ENCODE measurements at regions not wholly inside any gene's neighbourhood (a gene's known extent, or its start where the extent isn't known, plus 50 kb on each side); places are given as distances from the start of the nearest gene placed in this dataset.

DNA sequence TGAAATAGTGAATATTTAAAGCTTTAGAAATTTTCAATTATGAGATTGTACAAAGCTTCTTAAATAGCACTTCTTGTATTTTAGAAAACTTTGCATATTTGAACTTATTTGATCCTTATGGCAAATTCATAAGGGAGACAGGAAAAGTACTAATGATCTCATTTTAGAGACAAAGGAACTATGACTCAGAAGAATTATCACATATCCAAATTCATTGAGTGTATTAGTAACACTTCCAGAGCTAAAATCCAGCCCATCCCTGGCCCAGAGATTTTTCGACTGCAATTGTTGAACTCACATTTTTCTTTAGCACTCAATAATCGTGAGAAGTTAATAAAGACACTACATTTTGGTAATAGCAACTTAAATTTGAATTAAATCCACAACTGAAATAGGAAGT, 704.3 kb downstream of the EPM2A start:
- no peak overlapping the region for H3K4me3 ChIP-seq (ENCODE audit: low read depth, low read length)

DNA sequence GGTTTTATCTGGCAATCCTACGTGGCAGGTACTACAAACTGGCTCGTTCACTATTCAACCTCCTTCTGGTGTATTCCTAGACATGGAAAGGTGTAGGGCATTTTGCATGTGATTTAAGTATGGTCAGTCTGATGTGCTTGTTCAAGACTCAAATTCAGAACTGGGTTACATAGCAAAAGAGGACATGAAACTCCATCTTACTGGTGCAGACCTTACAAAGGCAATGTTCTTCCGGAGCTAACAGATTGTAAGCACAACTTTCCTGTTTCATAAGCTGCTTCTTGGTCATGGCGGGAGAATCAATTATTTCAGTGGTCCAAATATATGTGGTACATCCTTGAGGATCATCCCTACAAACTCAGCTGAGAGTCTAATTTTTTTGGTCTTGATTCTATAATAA, 703.4 kb downstream of the EPM2A start:
- no peak overlapping the region for H3K4me3 ChIP-seq (ENCODE audit: low read depth, low read length)

DNA sequence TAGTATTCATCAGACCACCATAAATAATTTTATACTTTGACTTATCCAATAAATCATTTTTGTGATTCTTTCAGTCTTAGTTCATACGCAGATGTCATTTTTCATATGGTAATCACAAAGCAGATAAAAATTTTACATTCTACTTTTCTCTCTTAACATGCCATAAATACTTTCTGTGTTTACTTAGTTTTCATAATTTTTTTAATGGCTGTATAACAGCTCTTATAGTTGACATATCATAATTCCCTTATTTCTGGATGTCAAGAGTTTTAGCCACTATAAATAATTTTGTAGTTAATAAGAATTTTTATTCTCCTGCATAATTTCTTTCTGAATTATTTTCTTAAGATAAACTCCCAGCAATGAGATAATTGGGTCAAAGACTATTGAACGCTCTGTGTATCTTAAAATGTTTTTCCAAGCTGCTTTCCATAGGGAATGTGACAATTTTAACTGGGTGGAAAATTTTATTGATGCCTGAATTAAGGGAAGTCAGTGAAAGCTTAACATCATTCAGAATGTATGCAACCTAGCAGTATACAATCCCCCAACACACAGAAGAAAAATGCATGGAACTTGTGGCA, 702.7 kb downstream of the EPM2A start:
- H3K4me3 ChIP-seq (ENCODE audit: low read depth, low read length): no peak overlapping the region

DNA sequence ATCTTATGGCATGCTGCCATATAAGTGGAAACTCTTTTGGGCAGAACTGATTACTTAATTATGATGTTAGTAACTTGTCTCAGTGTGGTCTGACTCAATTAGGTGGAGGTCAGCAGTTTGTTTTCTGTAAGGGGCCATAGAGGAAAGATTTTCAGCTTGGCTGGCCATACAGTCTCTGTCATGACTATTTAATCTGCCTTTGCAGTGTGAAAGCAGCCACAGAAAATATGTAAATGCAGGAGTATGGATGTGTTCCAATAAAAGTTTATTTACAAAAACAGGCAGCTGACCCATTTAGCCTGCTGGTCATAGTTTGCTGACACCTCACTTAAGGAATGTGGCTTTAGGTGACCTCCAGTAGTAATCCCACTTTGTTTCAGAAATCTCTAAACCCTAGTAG, 700.7 kb downstream of the EPM2A start:
- H3K4me3 ChIP-seq (ENCODE audit: low read depth, low read length): no peak overlapping the region

GRCh38 chr6:145036236-145036635, 699.1 kb downstream of the EPM2A start:
- no peak overlapping the region for H3K4me3 ChIP-seq (ENCODE audit: low read depth, low read length)

- H3K4me3 ChIP-seq (ENCODE audit: low read depth, low read length): no peak overlapping the region
Measured at GRCh38 chr6:145036848-145037567, 698.3 kb downstream of the EPM2A start.

DNA sequence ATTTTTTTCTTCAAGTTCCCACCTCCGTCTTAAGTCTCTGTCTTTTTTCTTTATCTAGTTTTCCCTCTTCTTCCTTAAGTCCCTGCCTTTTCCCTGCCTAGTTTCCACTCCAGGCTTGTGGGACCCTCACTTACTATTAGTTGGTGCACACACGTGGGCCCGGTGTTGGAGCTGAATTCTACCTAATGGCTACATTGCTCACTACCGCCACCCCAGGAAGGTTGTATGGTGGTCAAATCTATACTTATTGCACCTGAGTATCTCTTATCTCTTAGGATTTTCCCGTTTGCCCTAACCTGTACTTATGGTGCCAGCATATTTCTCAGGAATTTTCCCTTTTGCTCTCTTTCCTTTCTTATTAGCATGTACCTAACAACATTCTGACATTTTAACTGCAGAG, 692.8 kb downstream of the EPM2A start:
- no peak overlapping the region for H3K4me3 ChIP-seq (ENCODE audit: low read depth, low read length)

DNA sequence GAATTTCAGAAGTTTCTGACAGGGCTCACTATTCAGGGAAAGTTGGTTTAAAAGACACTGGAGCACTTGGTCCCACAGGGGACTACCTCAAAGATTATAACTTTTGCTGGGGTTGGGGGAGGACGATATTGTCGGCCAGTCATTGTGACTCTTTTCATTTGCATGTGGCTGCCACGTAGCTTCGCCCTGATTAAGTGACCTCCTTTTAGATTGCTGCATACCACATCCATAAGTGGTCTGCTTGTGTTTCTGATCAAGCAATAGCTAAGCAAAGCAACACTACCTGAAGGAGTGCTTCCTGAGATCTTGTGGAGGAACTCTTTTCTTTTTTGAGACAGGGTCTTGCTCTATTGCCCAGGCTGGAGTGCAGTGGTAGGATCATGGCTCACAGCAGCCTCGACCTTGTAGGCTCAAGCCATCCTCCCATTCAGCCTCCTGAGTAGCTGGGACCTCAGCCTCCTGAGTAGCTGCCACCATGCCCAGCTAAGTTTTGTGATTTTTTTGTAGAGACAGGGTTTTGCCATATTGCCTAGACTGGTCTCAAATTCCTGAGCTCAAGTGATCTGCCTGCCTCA, 691.3 kb downstream of the EPM2A start:
- no peak overlapping the region for H3K4me3 ChIP-seq (ENCODE audit: low read depth, low read length)

GRCh38 chr6:145044641-145045246, 690.6 kb downstream of the EPM2A start:
- no peak overlapping the region for H3K4me3 ChIP-seq (ENCODE audit: low read depth, low read length)

DNA sequence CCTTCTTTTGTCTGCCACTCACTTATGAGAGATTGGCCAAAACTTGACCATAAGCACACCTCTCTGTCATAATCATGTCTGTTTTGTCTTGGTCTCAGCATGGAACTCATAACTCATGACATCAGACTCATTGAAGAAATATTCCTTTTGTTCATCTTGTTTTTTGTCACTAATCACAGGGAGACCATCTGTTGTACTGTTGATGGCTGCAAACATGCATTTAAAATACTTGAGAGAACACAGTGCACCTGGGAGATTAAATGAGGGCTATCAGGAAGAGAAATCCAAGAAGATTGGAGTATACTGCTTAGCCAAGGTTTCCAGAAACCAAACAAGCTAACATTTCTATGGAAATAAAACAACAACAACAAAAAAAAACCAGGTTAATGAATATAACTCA, 689.7 kb downstream of the EPM2A start:
- no peak overlapping the region for H3K4me3 ChIP-seq (ENCODE audit: low read depth, low read length)

DNA sequence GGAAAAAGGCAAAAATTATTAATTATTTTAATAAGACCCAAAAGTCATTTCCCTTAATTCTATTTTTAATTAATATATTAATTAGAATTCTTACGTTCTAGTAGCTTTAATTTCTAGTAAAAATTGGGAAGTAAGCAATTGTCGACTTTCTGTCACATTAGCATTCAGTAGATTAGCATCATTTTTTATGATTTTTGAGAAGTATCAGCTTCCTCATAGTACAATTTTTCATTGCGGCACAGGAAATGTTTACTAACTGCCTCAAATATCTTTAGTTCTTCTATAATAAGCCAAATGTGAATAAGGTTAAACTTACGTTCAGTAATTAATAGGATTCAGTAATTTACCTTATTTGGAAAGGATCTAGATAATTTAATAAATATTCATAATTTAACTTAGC, 687.4 kb downstream of the EPM2A start:
- H3K4me3 ChIP-seq (ENCODE audit: low read depth, low read length): no peak overlapping the region

- H3K4me3 ChIP-seq (ENCODE audit: low read depth, low read length): no peak overlapping the region
Measured at GRCh38 chr6:145051661-145052060, 683.7 kb downstream of the EPM2A start.

DNA sequence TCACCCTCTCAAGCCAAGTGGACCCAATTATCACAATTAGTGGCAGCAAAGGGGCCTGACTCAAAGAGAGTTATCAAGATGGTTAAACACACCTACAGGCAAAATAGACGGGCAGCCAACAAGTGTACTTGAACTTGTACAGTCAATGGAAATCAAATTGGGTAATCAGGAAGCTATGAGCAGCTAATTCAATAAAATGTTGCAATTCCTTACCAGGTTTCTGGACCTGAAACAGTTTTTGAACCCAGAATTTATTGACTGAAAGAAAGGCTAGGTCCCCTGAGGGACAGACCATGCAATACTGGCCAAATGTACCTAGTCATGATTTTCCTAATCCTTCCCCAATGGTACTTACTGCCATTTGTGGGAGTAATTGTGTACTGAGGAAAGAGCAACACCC, 679.8 kb downstream of the EPM2A start:
- no peak overlapping the region for H3K4me3 ChIP-seq (ENCODE audit: low read depth, low read length)

DNA sequence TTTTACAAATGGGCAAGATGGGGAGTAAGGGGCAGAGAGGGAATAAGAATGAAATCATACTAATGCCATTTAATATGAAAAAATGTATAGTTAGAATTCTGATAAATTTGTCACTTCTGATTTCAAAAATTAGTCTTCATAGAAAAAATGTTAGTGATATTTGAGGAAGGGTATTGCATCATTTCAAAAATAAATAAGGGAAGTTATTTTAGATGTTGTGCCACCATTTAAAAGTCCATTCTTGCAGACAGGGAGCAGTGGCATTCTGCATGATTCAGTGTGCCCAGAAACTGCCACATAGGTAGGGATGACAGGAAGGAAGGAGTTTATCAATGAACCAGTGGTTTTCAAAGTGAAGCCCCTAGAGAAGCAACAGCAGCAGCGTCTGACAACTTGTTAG, 674.6 kb downstream of the EPM2A start:
- H3K4me3 ChIP-seq (ENCODE audit: low read depth, low read length): no peak overlapping the region

DNA sequence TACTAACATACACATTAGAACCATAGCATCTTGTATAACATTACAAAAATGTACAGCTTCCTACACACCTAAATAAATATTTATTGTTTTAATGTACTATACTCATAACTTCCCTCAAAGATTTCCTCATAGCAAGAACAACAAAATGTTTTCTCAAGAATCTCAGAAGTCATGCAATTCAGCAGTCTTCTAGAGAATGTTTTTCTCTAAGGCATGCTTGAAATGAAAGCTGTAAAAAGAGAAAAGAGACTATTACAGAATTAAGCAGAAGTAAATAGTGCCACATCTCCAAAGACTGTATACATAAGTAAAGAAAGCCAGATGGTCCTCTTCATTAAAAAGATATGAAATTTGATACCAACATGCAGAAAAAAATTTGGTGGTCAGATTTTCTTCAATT, 672.2 kb downstream of the EPM2A start:
- H3K4me3 ChIP-seq (ENCODE audit: low read depth, low read length): no peak overlapping the region

- no peak overlapping the region for H3K4me3 ChIP-seq (ENCODE audit: low read depth, low read length)
Measured at GRCh38 chr6:145067430-145067829, 667.9 kb downstream of the EPM2A start.

- no peak overlapping the region for H3K4me3 ChIP-seq (ENCODE audit: low read depth, low read length)
Measured at GRCh38 chr6:145068577-145068976, 666.7 kb downstream of the EPM2A start.

- H3K4me3 ChIP-seq (ENCODE audit: low read depth, low read length): no peak overlapping the region
Measured at GRCh38 chr6:145069966-145070365, 665.4 kb downstream of the EPM2A start.

- no peak overlapping the region for H3K4me3 ChIP-seq (ENCODE audit: low read depth, low read length)
Measured at GRCh38 chr6:145070791-145071190, 664.5 kb downstream of the EPM2A start.

- H3K4me3 ChIP-seq (ENCODE audit: low read depth, low read length): no peak overlapping the region
Measured at GRCh38 chr6:145071836-145072235, 663.5 kb downstream of the EPM2A start.

GRCh38 chr6:145073811-145074210, 661.5 kb downstream of the EPM2A start:
- no peak overlapping the region for H3K4me3 ChIP-seq (ENCODE audit: low read depth, low read length)

GRCh38 chr6:145074805-145075204, 660.5 kb downstream of the EPM2A start:
- H3K4me3 ChIP-seq (ENCODE audit: low read depth, low read length): no peak overlapping the region
